K562 (cell line): ENCODE measurements at regions not wholly inside any gene's neighbourhood (a gene's known extent, or its start where the extent isn't known, plus 50 kb on each side); places are given as distances from the start of the nearest gene placed in this dataset.

ENCODE experiments used
- ATAC-seq: fragments of 200-7000 bp; cut with Tn5 transposase; 3 replicates; pipeline ENCODE4 v1.9.1; 2020; ENCODE audit warnings: moderate library complexity
- BruUV-seq: library from RNA; stranded (reverse); fragments of 400-500 nt; replicated peaks from 2 replicates; lab custom pipeline; 2021; lab: Mats Ljungman, UMichigan
- CTCF ChIA-PET: fragments of 300-600 bp; formaldehyde crosslinking; extraction: SDS; loops from one replicate; lab custom pipeline; 2021; ENCODE audit warnings: low intra/inter-chr PET ratio; lab: Yijun Ruan, JAX
- POLR2A ChIA-PET: fragments of 300-600, 350-650 bp; sonication (Branson Sonifier 250); formaldehyde crosslinking; extraction: SDS; loops from one replicate; lab custom pipeline; 2021; ENCODE audit warnings: antibody characterized with exemption, inconsistent platforms; lab: Yijun Ruan, JAX
- DNase-seq, 4 experiments: peaks; one replicate each; pipeline versions ENCODE4 v3.0.0 to v3.0.0-alpha.2; 2011 to 2018; ENCODE audit warnings: low spot score in 3 of 4, mixed read lengths in 3 of 4; ENCODE audit errors: extremely low read depth in 1 of 4
- FAIRE-seq: peaks from 2 replicates; lab custom pipeline; 2011; peaks lifted over from hg19 to GRCh38; lab: Jason Lieb, UNC
- H2AFZ ChIP-seq: 2 replicates; pipeline ENCODE4 v1.6.0; 2011; ENCODE audit warnings: low read depth, low read length, control low read depth, inconsistent platforms
- H3K27ac ChIP-seq: fragments of 200-600 bp; 3 replicates; pipeline ENCODE4 v1.8.0; 2011; ENCODE audit warnings: low read depth, mild to moderate bottlenecking, control low read depth, inconsistent platforms, low read length, moderate library complexity, mixed read lengths; ENCODE audit errors: extremely low read depth
- H3K27me3 ChIP-seq, 2 experiments: fragments of 300-600 bp in 1 of 2; 2 replicates in 1 of 2; 3 replicates in 1 of 2; pipeline versions ENCODE4 v1.6.0 to v1.8.0; 2011; ENCODE audit warnings: inconsistent platforms in 2 of 2, low read length in 2 of 2, mild to moderate bottlenecking in 1 of 2, mixed read lengths in 1 of 2, moderate library complexity in 1 of 2; ENCODE audit not compliant: control insufficient read depth in 2 of 2, insufficient read depth in 2 of 2
- H3K36me3 ChIP-seq: fragments of 300-600 bp; 3 replicates; pipeline ENCODE4 v1.8.0; 2011; ENCODE audit warnings: mild to moderate bottlenecking, low read length, inconsistent platforms; ENCODE audit not compliant: control insufficient read depth, insufficient read depth
- H3K4me1 ChIP-seq, 2 experiments: fragments of 200-600 bp in 1 of 2; replicated peaks in 1 of 2; 2 replicates in 1 of 2; 3 replicates in 1 of 2; pipeline versions ENCODE4 v1.5.1 to v1.8.0; 2011; ENCODE audit warnings: inconsistent platforms in 2 of 2, low read length in 2 of 2, mild to moderate bottlenecking in 1 of 2, mixed read lengths in 1 of 2, moderate library complexity in 1 of 2; ENCODE audit not compliant: control insufficient read depth in 2 of 2, insufficient read depth in 2 of 2
- H3K4me2 ChIP-seq: 2 replicates; pipeline ENCODE4 v1.6.1; 2011; ENCODE audit warnings: low read length, control low read depth, inconsistent platforms, mixed read lengths; ENCODE audit not compliant: insufficient read depth
- H3K4me3 ChIP-seq: fragments of 200-600 bp; sonication (generic), shearing (Covaris generic); 2 replicates; pipeline ENCODE4 v1.5.1; 2016; ENCODE audit warnings: control low read depth, inconsistent platforms
- H3K79me2 ChIP-seq: fragments of 200-600 bp; 3 replicates; pipeline ENCODE4 v1.8.0; 2011; ENCODE audit warnings: low read length, inconsistent platforms; ENCODE audit not compliant: control insufficient read depth, insufficient read depth
- H3K9ac ChIP-seq, 2 experiments: 2 replicates each; pipeline versions ENCODE4 v1.6.0 to v1.6.1; 2011; ENCODE audit warnings: low read depth in 2 of 2, low read length in 2 of 2, control low read depth in 1 of 2, inconsistent platforms in 1 of 2, mild to moderate bottlenecking in 1 of 2, mixed read lengths in 1 of 2; ENCODE audit not compliant: insufficient read depth in 1 of 2
- H3K9me1 ChIP-seq: one replicate; pipeline ENCODE4 v1.6.0; 2011; ENCODE audit warnings: inconsistent platforms, mild to moderate bottlenecking, low read length, moderate library complexity; ENCODE audit not compliant: control insufficient read depth, insufficient read depth
- H3K9me3 ChIP-seq: replicated peaks from 2 replicates; pipeline ENCODE4 v1.5.1; 2011; ENCODE audit warnings: low read depth, low read length, inconsistent platforms; ENCODE audit not compliant: control insufficient read depth, insufficient read depth
- H4K20me1 ChIP-seq: replicated peaks from 2 replicates; pipeline ENCODE4 v1.6.1; 2011; ENCODE audit warnings: low read length, inconsistent platforms, mixed read lengths; ENCODE audit not compliant: control insufficient read depth, insufficient read depth
- CTCF ChIP-seq, 3 experiments: IDR thresholded peaks in 2 of 3; conservative IDR thresholded peaks in 1 of 3; 2 replicates each; pipeline ENCODE4 v1.5.1; 2011 to 2012; ENCODE audit warnings: low read length in 3 of 3, mild to moderate bottlenecking in 3 of 3, control low read depth in 2 of 3, improper control_type of control experiment in 1 of 3, inconsistent platforms in 1 of 3, low read depth in 1 of 3, mixed read lengths in 1 of 3, moderate library complexity in 1 of 3; ENCODE audit not compliant: insufficient read depth in 2 of 3
- PBX2 ChIP-seq, 2 experiments: IDR thresholded peaks in 1 of 2; conservative IDR thresholded peaks in 1 of 2; 2 replicates each; pipeline ENCODE4 v1.6.1; 2016; ENCODE audit warnings: low read depth in 2 of 2, mild to moderate bottlenecking in 1 of 2, missing compliant biosample characterization in 1 of 2, missing genetic modification characterization in 1 of 2, moderate library complexity in 1 of 2
- PRDM10 ChIP-seq: fragments of 450-650 bp; IDR thresholded peaks from 2 replicates; pipeline ENCODE4 v1.6.1; 2018; ENCODE audit not compliant: partially characterized antibody
- RAD21 ChIP-seq, 2 experiments: fragments of 250-450 bp in 1 of 2; fragments of 450-650 bp in 1 of 2; sonication (Bioruptor Pico) in 1 of 2; formaldehyde crosslinking in 1 of 2; IDR thresholded peaks in 1 of 2; conservative IDR thresholded peaks in 1 of 2; 2 replicates each; pipeline versions ENCODE4 v1.4.0 to v1.8.0; 2020 to 2022; ENCODE audit warnings: mild to moderate bottlenecking in 2 of 2, moderate library complexity in 1 of 2
- SMC3 ChIP-seq: conservative IDR thresholded peaks from 2 replicates; pipeline ENCODE4 v1.6.1; 2011; ENCODE audit warnings: low read depth, low read length, improper control_type of control experiment; ENCODE audit not compliant: insufficient read depth
- USF1 ChIP-seq: sonication (generic); formaldehyde crosslinking; IDR thresholded peaks from 2 replicates; pipeline ENCODE4 v1.9.0; 2022; ENCODE audit warnings: mild to moderate bottlenecking, missing genetic modification reagents
- ZNF239 ChIP-seq: fragments of 250-450 bp; sonication (Bioruptor Pico); IDR thresholded peaks from 2 replicates; pipeline ENCODE4 v1.4.0; 2020; ENCODE audit warnings: mild to moderate bottlenecking
- WGBS: fragments of 100-300 bp; shearing (Covaris generic); methylation state at CpG from one replicate; pipeline ENCODE4 v1.1.6; 2016; ENCODE audit warnings: low coverage, mixed read lengths; ENCODE audit not compliant: insufficient coverage; ENCODE audit errors: missing lambda C conversion rate; 5-methylcytosine and 5-hydroxymethylcytosine counted together
- in situ Hi-C: fragments of 300-500 bp; cut with MboI; formaldehyde crosslinking; loops from 4 replicates; pipeline ENCODE4 v1.15.0; 2018; ENCODE audit warnings: inconsistent platforms, mixed read lengths
- intact Hi-C: fragments of 100-400 bp; cut with micrococcal nuclease; formaldehyde crosslinking; loops from 2 replicates; pipeline ENCODE4 v1.14.2; 2022

- TF ChIP-seq PBX2 (CRISPR knock-in tag; IDR thresholded peaks at IDR 0.05; ENCODE audit: low read depth) (no peak), PBX2 (tag; conservative IDR thresholded peaks at IDR 0.05; ENCODE audit: low read depth) (no peak)
Observed at GRCh38 chr11:69912161-69912910, 93.1 kb upstream of the FGF3 start (continued).

- in situ Hi-C loops = loop anchor here (5.0 kb wide), 1 partner anchor 284 kb away; no protein-coding TSS in a partner anchor
- Histone ChIP-seq H3K27me3 (peaks cover 5 to 35% of the 10 kb centered on the region in 2 experiments; a peak in 4 of 5 replicates), H2AFZ (no peak overlapping the region), H3K79me2 (no peaks in the 10 kb centered on the region), H3K4me2 (no peak overlapping the region), H3K27ac (no peak overlapping the region), H3K4me1 (peaks cover 0 to 47% of the 10 kb centered on the region in 2 experiments; a peak in 2 of 5 replicates), H3K9ac (no peak overlapping the region; a peak in 1 of 4 replicates), H3K4me3 (no peak overlapping the region), H3K9me3 (no peaks in the 10 kb centered on the region), H4K20me1 (peaks cover 19% of the 10 kb centered on the region), H3K9me1 (no peaks in the 10 kb centered on the region), H3K36me3 (no peaks in the 10 kb centered on the region)
- BruUV-seq = no TSS peak
- FAIRE-seq (no peak), ATAC-seq (peak; percentile 52), DNase-seq (peak in 1 of 4 experiments; percentile 36)
- intact Hi-C loops = loop anchor here (10.0 kb wide), 1 partner anchor 562 kb away; no protein-coding TSS in a partner anchor
- CTCF ChIA-PET = no interaction called here
- POLR2A ChIA-PET = interaction anchor here (0.6 kb wide), 1 partner anchor 199 kb away, joined by 4 read pairs; no protein-coding TSS in a partner anchor
- 4% methylated on average over 16 of the region's 16 CpGs for WGBS
- TF ChIP-seq ZNF239 (CRISPR knock-in tag) = no peak
- peak; percentile 62 for TF ChIP-seq USF1
- peak; percentile 69 for TF ChIP-seq PRDM10
- TF ChIP-seq CTCF (IDR thresholded peaks at IDR 0.05 in 2 of 3, conservative IDR thresholded peaks at IDR 0.05 in 1 of 3; ENCODE audit: insufficient read depth in 2 of 3, low read depth in 1 of 3, low read length in 3 of 3) = peak in 2 of 3 experiments; percentile 45 to 46; a peak in 4 of 6 replicates
- TF ChIP-seq SMC3 = no peak
- TF ChIP-seq RAD21 (CRISPR knock-in tag; conservative IDR thresholded peaks at IDR 0.05 in 1 of 2, IDR thresholded peaks at IDR 0.05 in 1 of 2) = peak in 1 of 2 experiments; percentile 24; a peak in 1 of 4 replicates
Observed at GRCh38 chr11:69912911-69913451, 93.8 kb upstream of the FGF3 start.
